ENCODE measurements at regions not wholly inside any gene's neighbourhood (a gene's known extent, or its start where the extent isn't known, plus 50 kb on each side); places are given as distances from the start of the nearest gene placed in this dataset.

DNA sequence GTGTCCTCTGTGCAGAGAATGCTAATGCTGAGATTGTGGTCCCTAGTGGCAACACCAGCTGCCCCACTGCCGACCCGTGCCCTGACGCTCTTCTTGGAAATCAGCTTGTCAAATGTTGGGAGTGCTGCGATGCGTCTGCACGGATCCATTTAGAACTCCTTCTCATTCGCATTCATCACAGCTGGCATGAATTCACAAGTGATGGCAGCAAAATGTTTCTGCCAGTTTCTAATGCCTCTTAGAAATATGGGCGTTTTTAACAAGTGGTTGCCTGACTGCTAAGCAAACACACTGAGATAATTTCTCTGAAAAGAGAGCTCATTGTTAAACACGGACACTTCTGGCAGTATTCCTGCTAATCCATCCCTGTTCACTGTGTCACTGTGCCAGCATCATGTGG, 131.9 kb upstream of the KCNJ6 start:
- Histone ChIP-seq H3K4me3 (ENCODE audit: insufficient read depth, low read length) (no peak overlapping the region), H3K4me1 (ENCODE audit: insufficient read depth, low read length) (no peaks in the 10 kb centered on the region), H3K4me2 (ENCODE audit: insufficient read depth, low read length) (no peak overlapping the region), H3K27ac (ENCODE audit: low read depth, low read length) (no peak overlapping the region), H3K36me3 (ENCODE audit: insufficient read depth, low read length) (no peaks in the 10 kb centered on the region), H2AFZ (ENCODE audit: low read length) (no peak overlapping the region), H3K79me2 (ENCODE audit: insufficient read depth, low read length) (no peaks in the 10 kb centered on the region), H3K9me3 (ENCODE audit: low read depth, low read length) (no peaks in the 10 kb centered on the region), H4K20me1 (ENCODE audit: insufficient read depth, low read length) (no peaks in the 10 kb centered on the region), H3K27me3 (ENCODE audit: insufficient read depth, low read length) (peaks cover 7% of the 10 kb centered on the region)
- TF ChIP-seq, protein P1, sequence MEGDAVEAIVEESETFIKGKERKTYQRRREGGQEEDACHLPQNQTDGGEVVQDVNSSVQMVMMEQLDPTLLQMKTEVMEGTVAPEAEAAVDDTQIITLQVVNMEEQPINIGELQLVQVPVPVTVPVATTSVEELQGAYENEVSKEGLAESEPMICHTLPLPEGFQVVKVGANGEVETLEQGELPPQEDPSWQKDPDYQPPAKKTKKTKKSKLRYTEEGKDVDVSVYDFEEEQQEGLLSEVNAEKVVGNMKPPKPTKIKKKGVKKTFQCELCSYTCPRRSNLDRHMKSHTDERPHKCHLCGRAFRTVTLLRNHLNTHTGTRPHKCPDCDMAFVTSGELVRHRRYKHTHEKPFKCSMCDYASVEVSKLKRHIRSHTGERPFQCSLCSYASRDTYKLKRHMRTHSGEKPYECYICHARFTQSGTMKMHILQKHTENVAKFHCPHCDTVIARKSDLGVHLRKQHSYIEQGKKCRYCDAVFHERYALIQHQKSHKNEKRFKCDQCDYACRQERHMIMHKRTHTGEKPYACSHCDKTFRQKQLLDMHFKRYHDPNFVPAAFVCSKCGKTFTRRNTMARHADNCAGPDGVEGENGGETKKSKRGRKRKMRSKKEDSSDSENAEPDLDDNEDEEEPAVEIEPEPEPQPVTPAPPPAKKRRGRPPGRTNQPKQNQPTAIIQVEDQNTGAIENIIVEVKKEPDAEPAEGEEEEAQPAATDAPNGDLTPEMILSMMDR (IDR thresholded peaks at IDR 0.05; ENCODE audit: extremely low read depth, low read depth, low read length): no peak
- no peak for DNase-seq (ENCODE audit: insufficient read length, low spot score, missing footprints)

DNA sequence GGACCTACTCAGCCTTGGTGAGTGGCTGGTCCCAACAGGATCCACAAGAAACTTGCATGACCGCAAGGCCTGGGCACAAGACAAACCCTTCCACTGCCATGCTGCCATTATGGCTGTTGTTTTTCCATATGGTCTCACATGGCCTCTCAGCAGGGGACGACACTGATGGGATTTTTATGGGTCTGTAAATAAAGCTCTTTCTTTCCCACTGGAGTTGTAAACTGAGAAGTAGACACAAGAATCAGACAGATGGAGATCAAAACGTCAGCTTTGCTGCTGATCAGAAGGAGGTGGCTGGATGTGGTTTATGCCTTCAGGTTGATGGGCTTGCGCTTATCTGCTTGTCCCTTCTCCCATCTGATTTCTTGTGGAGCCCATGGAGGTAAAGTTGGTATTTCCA, 138.1 kb upstream of the KCNJ6 start:
- Histone ChIP-seq H3K36me3 (ENCODE audit: insufficient read depth, low read length) (no peaks in the 10 kb centered on the region), H3K9me3 (ENCODE audit: low read depth, low read length) (no peaks in the 10 kb centered on the region), H3K79me2 (ENCODE audit: insufficient read depth, low read length) (no peaks in the 10 kb centered on the region), H4K20me1 (ENCODE audit: insufficient read depth, low read length) (no peaks in the 10 kb centered on the region), H3K27ac (ENCODE audit: low read depth, low read length) (no peak overlapping the region), H3K27me3 (ENCODE audit: insufficient read depth, low read length) (peaks cover 3% of the 10 kb centered on the region), H3K4me1 (ENCODE audit: insufficient read depth, low read length) (no peaks in the 10 kb centered on the region), H3K4me2 (ENCODE audit: insufficient read depth, low read length) (no peak overlapping the region), H3K4me3 (ENCODE audit: insufficient read depth, low read length) (no peak overlapping the region), H2AFZ (ENCODE audit: low read length) (no peak overlapping the region)
- DNase-seq (ENCODE audit: insufficient read length, low spot score, missing footprints): no peak
- TF ChIP-seq, protein P1 (IDR thresholded peaks at IDR 0.05; ENCODE audit: extremely low read depth, low read depth, low read length): no peak

DNA sequence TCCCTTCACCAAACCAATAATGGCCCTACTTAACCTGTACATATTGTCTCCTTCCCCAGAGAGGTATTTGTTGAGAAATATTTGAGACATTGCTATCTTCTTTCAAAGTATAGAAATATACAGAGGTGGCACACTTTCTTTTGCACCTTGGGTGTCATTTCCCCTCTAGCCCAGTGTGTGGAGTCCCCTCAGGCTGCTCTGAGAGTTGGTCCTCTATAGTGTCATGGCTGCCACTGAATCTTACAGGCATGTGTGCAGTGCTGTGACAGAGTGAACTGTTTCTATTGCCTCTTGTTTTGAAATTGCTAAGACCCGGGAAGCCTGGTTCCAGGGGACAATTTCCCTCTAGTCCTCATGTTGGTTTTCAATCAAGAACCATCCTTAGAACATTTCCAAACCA, 140.2 kb upstream of the KCNJ6 start:
- H2AFZ ChIP-seq (ENCODE audit: low read length): no peak overlapping the region
- no peaks in the 10 kb centered on the region for H3K79me2 ChIP-seq (ENCODE audit: insufficient read depth, low read length)
- H3K27ac ChIP-seq (ENCODE audit: low read depth, low read length): no peak overlapping the region
- no peaks in the 10 kb centered on the region for H3K9me3 ChIP-seq (ENCODE audit: low read depth, low read length)
- TF ChIP-seq, protein P1 (IDR thresholded peaks at IDR 0.05; ENCODE audit: extremely low read depth, low read depth, low read length): no peak
- no peaks in the 10 kb centered on the region for H3K4me1 ChIP-seq (ENCODE audit: insufficient read depth, low read length)
- no peaks in the 10 kb centered on the region for H4K20me1 ChIP-seq (ENCODE audit: insufficient read depth, low read length)
- H3K4me3 ChIP-seq (ENCODE audit: insufficient read depth, low read length): no peak overlapping the region
- no peak for DNase-seq (ENCODE audit: insufficient read length, low spot score, missing footprints)
- H3K36me3 ChIP-seq (ENCODE audit: insufficient read depth, low read length): no peaks in the 10 kb centered on the region
- H3K4me2 ChIP-seq (ENCODE audit: insufficient read depth, low read length): no peak overlapping the region
- peaks cover 6% of the 10 kb centered on the region for H3K27me3 ChIP-seq (ENCODE audit: insufficient read depth, low read length)

DNA sequence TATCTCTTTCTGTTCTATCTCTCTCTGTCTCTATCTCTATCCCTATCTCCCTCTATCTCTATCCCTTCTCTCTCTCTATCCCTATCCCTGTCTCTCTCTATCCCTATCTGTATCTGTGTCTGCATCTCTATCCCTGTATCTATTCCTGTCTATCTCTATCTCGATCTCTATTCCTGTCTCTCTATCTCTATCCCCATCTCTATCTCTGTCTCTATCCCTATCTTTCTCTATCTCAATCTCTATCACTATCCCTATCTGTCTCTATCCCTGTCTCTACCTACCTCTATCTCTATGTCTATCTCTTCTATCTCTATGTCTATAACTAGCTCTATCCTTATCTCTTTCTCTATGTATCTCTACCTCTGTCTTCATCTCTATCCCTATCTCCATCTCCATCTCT, 141.4 kb upstream of the KCNJ6 start:
- Histone ChIP-seq H3K79me2 (ENCODE audit: insufficient read depth, low read length) (no peaks in the 10 kb centered on the region), H3K4me2 (ENCODE audit: insufficient read depth, low read length) (no peak overlapping the region), H2AFZ (ENCODE audit: low read length) (no peak overlapping the region), H4K20me1 (ENCODE audit: insufficient read depth, low read length) (no peaks in the 10 kb centered on the region), H3K27ac (ENCODE audit: low read depth, low read length) (no peak overlapping the region), H3K36me3 (ENCODE audit: insufficient read depth, low read length) (no peaks in the 10 kb centered on the region), H3K27me3 (ENCODE audit: insufficient read depth, low read length) (peaks cover 14% of the 10 kb centered on the region), H3K4me1 (ENCODE audit: insufficient read depth, low read length) (no peaks in the 10 kb centered on the region), H3K9me3 (ENCODE audit: low read depth, low read length) (no peaks in the 10 kb centered on the region), H3K4me3 (ENCODE audit: insufficient read depth, low read length) (no peak overlapping the region)
- no peak for DNase-seq (ENCODE audit: insufficient read length, low spot score, missing footprints)
- TF ChIP-seq, protein P1 (IDR thresholded peaks at IDR 0.05; ENCODE audit: extremely low read depth, low read depth, low read length): no peak
